SIG-M5 treated with dmso at 0.1 percent for 504 hours (cell line): ENCODE measurements at regions not wholly inside any gene's neighbourhood (a gene's known extent, or its start where the extent isn't known, plus 50 kb on each side); places are given as distances from the start of the nearest gene placed in this dataset.

Source experiments
- DNase-seq: peaks from one replicate; lab custom pipeline; 2025; ENCODE audit not compliant: unreplicated experiment; lab: John Stamatoyannopoulos, UW

DNA sequence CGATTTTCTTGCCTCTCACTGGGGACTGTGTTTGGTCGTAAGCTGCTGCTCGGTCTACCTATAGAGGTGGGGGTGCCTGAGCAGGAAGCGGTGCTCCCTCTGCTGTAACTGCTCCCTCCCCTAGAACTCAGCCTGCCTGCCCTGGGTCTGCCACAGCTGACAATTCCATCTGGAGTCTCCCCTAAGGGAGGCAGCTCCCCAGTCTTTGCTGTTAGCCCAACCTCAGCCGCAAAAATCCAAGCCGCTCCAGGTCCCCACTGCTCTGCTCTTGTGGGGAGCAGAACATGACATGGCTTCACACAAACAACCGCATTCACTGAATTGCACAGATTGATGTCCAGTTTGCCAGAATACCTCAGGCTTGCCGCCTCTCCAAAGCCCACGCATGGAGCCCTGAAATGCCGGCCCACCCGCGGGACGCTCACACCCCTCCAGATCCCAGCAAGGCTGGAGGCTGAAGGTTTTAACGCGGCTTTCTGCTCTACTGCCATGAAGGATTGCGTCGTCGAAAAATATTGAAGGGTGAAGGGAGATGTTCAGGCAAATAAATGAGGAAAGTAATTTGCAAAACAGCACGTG is 221.5 kb upstream of the FOXF1 start:
- DNase-seq: no peak

DNA sequence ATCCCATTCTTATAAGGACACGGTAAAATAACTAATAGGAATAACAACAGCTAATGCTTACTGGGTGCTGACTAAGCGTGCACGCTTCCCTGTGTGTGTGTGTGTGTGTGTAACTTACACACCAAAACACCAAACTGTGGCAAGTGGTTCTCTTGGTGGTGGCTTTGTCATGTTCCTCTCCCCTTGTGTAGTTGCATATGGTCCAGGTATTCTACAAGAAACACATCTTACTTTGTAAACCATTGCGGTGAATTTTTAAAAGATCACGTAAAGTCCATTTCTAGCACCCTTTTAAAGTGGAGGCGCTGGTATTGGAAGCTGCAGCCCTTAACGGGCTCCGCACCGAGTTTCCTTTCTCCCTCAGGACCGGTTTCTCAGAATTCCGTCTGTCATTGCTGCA is 221.0 kb upstream of the FOXF1 start:
- DNase-seq: no peak

DNA sequence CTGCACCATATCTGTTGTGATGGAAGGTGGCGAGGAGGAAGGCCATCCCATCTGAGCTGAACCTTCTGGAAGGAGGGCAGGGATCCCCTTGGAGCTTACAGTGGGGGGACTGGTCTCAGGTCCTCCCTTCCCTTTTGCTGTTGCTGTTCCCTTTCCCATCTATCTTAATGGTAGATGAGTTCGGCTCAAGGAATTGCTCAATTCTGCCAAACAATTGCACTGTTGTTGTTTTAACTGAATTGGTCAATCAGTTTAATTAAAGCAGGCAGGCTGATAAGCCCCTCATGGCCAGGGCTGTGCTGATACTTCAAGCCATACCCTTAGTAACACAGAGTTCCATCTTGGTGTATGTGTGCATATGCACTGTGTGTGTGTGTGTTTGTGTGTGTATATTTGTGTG is 220.4 kb upstream of the FOXF1 start:
- no peak for DNase-seq

DNA sequence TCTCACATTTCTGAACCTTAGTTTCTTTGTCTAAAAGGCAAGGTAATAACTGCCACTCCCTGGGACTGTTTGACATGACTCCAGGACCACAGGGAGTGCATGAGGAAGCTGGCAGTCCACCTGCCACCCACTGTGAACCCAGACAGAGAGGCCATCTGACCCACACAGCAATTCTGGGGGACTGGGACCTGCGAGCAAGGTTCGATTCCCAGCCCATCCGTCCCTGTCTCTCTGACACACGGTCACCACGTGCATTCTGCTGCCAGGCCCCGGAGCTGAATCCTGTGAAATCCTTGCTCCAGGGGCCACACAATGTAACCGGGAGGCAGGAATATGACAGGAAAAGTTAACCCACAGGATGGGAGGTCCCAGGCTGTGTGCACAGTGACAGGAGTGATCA is 218.8 kb upstream of the FOXF1 start:
- no peak for DNase-seq

DNA sequence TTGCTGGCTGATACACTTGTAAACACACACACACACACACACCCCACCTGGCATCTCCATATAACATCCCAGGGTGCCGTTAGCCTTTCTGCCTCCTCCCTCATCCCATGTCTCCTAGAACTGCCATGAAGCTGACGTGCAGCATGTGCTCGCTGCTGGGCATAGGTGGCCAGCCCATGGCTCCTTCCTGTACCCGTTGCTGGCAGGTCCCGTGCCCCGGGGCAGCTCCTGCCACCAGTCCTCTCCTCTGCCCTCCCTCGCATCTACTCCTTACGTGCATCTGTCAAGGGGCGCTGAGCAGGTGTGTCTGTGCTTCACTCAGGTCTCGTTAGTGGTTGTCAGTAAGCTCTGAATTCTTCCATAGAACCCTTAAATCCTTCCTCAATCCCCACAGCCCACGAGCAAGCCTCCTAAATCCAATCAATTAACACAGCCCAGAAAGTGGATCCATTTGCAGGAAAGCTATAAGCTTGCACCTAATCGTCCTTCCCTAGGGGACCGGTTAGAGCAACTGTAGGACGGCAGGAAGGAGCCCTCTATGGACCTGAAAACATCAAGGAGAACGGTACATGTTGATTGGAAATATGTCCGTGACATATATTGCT is 218.1 kb upstream of the FOXF1 start:
- DNase-seq: no peak

DNA sequence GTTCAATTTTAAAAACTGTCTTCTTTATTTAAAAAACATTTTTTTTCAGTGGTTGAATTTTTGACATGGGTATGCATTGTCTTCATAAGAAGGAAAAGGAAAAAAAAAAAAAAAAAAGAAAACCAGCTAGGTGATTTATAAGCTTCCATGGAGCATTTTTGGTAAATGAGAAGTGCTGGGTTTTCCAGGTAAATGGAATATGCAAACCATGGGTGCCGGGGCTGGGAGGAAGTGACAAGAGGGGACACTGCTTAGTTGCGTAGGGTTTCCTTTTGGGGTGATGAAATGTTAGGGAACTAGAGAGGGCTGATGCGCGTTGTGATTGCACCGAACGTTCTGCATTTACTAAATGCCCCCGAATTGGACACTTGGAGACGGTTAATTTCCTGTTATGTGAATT is 217.4 kb upstream of the FOXF1 start:
- no peak for DNase-seq

DNA sequence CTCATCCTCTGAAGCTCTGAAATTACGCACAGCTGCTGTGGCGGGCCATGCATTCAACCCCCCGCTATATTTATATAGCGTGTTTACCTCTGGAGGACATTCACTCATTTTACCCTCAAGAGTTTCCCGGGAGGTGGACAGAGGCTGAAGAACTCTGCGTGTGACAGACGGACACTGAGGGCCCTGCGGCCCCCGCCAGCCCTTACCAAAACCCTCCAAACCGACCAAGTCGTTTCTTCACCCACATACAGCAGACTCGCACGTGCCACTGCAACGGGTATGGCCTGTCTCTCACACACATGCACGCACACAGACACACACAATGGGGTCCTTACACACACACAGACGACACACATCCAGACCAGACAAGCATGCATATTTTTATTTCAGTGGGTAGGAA is 216.4 kb upstream of the FOXF1 start:
- DNase-seq: no peak

DNA sequence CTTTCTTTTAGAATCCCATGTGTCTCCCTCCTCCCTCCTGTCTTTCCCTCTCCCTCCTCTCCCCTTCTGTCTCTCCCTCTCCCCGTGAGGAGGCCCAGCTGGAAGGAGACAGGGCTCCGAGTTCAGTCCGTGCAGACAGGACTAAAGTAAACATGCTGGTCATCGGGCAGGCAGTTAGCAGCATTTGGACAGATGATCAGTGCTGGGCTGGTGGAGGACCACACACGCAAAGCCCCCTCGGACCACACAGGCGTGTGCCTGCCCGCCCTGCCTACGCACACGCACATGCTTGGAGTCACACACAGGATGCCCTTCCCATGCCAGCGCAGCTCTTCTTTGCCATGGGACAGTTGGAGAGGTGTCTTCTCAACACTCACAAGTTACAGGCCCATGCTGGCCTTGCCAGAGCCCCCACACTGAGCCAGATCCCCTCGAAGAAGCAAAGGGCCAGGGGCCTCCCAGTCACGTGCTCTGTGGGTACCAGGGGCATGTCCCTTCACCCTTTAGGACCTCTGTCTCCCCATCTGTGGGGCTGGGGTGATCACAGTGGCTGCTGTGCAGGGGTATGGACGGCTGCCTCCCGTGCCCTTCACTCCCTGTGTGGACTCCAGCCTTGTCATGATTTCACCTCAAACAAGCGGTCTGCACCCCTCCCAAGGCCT is 215.7 kb upstream of the FOXF1 start:
- no peak for DNase-seq

DNA sequence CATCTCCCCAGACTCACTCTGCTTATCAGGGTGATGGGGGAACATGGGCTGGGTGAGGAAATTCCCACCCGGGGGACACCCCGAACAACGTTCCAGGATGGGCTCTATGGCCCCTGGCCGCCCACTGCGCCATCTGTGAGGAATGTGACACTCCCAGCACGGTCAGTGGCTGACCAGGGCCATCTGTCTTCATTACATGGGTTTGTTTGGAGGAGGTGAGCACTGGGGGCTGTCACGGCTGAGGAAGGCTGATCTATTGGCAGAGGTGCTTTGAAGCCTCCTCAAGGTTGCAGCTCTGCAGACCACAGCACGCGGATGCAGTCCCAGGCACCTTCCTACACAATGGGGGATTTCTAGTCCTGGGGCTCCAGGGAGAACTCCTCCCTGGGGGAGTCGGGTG is 214.1 kb upstream of the FOXF1 start:
- DNase-seq: no peak

DNA sequence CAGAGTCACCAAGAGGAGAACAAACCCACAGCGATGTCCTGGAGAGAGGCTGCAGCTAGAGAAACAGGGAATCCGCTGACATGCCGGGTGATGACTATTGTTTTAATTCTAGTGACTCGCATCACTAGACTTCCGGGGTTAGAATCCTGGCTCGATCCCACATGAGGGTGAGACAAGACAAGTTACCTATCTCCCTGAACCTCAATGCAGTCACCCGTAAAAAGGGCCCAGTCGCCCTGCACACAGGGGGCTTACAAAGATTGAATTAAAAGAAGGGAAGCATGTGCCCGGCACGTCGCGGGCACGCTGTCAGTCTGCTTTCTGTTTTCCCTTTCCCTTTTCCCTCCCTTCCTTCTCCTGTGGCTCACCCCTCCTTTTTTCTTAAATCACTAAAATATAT is 212.9 kb upstream of the FOXF1 start:
- DNase-seq: no peak

DNA sequence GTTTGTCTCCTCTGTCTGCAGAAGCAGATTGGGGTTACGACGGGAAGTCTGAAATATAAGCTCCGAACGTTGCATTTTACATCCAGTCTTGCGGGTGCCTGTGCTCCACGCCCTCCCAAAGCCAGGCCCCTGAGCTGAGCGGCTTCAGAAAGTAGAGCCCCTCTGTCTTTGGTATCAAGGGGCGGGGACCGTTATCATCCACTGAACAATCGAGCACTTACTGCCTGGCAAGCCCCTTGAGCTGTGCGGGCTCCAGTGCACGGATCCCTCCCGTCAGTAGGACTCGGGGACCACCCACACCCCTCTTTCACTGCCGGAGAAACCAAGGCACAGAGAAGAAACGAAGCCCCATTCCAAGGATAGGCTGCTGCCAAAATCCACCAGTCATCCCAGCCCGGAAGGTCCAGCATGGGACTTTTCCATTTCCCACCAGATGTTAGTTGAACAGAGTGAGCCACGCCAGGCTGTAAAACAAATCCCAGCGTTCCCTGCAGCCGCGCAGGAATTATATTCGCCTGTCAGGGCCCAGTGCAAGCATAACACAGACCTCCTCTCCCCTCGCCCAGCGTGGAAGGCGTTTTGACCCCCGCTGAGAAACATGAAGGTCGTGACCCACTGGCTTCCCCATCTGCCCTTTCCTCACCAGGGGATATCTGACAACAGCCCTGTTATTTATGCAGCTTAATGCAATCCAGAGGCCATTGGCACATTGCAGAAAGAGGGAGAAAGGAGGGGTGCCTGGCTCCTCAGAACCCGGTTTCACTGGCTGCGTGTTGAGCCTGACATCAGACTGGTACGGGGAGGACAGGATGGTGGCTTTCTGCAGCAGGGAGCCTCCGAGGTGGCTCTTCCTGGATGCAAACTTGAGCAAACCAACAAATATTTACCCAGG is 212.2 kb upstream of the FOXF1 start:
- no peak for DNase-seq

DNA sequence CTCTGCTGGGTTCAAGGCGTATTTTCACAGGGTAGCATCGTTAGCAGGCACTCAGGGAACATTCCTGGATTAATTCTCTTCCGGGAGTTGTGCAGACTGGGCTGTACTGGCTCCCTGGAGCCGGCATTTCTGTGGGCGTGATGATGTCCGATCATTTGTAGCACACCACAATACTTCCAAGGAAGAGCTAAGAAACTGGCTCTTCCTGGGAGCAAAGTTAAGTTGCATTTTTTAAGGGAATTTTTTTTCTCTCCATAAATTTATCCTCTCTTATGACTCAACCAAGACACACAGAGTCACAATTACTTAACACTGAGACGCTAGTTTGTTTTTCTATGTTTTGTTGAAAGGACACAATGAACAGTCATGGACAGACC is 211.6 kb upstream of the FOXF1 start:
- DNase-seq: no peak

DNA sequence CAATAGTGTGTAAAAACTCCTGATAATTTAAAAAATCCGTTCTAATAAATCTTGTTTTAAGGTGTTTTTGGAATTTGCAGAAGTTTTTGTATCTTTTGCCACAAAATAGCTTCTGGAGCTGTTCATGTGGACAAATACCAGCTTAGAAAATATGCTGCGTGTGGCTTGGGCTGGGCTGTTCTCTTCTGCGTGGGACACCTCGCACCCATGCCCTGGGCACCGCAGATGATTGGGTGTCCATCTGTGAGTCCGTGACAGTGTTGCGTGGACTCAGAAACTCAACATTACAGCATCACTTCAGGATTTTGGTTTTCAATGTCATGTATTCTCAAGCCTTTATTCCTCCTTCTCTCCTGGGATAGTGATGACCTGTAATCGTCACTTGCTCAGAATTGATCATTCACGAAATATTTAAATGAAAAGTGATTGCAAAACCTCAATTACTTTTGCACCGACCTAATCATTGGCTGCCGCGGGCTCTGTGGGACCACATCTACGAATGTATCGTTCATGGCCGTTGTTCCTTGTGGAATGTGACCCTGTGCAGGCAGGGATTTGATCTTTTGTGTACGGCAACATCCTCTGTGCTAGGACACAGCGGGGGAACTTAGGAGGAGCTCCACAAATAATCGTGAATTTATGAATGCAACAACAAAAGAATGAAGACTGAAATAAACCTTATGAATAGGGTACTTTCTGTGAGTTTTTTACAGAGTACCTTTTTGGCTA is 210.3 kb upstream of the FOXF1 start:
- no peak for DNase-seq

DNA sequence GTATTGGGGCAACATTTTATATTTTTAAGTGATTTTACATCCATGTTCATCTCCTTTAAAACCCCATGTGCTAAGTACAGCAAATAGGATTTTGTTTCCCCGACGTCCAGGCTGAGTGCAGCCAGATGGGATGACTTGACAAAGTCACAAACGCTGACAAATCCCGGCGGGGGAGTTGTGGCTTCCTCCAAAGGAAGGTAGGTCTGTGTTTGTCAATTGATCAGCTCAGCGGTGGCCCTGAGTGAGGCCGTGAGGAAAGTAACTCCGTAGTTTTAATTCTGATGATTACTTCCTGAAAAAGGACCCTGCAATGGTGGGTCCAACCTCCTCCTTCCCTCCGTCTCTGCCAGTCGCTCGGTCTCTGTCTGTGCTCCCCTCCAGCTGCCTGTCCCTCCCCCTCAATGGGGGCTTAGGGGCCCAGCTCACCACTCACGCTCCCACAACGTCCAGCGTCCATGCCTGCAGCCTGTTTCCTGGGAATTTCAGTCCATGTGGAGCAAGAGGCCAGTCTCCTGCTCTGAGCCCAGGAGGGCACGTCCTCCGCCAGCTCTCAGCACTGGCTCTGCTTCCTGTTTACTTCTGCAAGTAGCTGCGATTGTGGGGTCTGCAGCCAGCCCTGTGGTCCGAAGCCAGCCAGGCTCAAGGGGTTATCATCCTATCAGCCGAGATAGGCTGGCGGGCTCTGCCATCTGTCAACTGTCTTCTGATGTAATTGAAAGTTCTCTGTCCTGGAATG is 209.4 kb upstream of the FOXF1 start:
- no peak for DNase-seq

DNA sequence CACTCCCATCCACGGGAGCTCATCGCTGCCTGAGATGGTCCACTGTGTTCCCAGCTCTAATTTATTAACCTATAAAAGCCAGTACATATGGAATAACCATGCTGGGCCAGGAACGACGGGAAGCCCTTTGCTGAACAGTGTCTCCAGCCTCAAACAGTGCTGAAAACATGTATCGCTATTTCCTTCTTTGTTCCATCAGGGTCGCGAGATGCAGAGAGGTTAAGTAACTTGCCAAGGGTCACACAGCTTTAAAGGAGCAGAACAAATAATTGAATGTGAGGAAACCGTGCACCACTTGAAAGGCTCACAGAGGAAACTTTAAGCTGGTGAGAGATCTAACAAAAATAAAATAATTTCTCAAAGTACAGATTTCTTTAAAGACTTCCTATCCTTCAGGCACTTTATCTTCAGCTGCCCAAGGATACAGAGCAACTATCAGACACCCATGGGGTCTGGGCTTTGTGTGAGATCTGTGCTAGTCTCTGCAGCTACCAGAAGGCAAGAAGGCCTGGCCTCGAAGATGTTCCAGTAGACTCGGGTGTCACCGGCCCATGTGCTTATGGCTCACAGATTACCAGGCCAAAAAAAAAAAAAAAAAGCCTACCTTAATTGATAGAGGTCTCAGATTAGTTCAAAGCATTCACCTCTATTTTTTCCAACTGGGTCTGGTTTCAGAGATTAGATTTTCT is 207.8 kb upstream of the FOXF1 start:
- DNase-seq: no peak

DNA sequence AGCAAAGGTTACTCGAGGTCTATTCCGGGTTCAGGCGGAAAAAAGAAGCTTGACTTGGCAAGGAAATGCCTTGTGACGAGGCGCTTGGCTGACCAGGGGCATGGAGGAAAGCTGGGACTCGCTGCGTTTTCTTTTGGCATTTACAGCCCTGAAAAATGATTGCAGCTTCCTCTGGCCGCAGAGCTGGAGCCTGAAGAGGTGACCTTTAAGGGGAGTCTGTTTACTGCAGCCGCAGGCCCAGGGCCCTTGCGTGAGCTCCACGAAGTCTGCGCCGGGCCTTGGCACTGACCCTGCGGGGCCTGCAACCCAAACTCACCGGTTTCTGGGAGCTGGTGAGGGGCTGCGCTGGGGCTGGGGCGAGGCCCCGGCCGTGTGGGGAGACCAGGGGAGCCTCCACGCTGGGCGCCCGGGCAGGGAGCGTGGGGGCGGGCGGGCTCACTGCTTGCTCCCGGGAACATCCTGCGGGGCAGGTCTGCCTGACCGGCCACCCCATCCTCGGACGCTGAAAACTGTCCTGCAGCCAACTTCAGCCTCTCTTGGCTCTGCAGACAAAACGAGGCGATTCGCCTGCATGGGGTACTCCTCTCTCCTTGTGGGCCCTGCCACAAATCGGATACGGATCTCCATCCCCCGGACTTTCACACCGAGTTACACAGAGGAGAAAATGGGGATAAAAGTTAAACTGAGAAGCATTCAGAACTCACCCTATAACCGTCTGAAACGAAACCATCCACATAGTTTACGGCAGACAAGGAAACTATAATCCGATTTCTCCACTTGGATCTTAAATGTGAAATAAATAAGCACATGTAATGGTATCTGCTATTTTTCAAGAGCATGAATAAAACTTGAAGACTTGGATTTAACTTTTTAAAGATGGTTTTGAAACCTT is 206.3 kb upstream of the FOXF1 start:
- DNase-seq: no peak

DNA sequence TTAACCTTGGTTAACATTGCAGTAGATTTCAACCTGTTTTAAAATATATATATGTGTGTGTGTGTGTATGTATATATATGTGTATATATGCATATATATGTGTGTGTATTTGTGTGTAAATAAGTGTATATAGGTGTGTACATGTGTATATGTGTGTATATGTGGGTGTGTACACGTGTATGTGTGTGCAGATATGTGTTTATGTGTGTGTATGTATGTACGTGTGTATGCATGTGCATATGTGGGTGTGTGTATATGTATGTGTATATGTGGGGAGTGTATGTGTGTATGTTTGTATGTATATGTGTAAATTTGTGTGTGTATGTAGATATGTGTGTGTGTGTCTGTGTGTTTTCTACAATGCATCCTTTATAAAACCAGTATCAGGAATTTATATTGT is 205.5 kb upstream of the FOXF1 start:
- no peak for DNase-seq

DNA sequence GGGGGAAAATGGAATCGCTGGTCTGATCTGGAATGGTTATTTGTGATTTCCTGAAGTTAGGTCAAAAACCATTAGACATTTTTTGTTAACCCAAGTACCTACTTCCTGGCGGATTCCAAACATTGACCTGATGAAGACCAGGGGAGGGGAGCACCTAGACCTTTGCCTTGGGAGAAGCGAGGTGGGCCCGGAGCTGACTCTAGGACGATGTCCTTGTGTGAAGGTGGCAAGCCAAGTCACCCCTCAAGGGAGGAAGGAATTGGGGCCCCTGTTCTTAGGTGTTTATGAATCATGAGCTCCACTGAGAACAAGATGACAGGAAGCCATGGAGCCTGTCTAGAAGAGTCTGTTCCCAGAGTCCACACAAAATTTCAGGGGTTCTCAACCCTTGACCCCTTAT is 204.9 kb upstream of the FOXF1 start:
- no peak for DNase-seq

DNA sequence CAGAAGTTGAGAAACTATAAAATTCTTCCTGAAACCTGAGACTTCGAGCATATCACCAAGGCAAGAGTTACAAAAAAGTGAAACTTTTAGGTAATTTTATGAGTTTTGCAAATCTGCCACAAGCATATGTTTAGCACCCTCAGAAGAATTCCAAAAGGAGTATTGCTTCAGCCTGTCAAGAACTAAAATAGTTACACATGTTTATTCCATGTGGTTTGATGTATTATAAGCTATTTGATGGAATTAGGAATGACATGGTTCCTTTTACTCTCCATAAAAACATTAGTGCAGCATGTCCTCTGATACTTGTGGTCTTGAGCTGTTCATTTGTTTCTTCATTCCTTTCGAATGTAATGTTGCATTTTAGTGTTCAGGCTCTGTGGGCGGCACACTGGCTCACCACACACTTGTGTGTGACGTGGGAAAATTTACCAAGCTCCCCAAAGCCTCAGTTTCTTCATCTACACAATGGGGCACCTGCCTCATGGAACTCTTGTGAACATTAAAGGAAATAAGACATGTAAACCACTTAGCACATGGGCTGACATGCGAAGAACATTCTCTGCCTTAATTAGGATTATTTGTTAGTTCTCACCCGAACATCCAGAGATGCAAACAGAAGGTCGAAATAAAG is 204.2 kb upstream of the FOXF1 start:
- no peak for DNase-seq
